ENCODE measurements at regions not wholly inside any gene's neighbourhood (a gene's known extent, or its start where the extent isn't known, plus 50 kb on each side); places are given as distances from the start of the nearest gene placed in this dataset.

DNA sequence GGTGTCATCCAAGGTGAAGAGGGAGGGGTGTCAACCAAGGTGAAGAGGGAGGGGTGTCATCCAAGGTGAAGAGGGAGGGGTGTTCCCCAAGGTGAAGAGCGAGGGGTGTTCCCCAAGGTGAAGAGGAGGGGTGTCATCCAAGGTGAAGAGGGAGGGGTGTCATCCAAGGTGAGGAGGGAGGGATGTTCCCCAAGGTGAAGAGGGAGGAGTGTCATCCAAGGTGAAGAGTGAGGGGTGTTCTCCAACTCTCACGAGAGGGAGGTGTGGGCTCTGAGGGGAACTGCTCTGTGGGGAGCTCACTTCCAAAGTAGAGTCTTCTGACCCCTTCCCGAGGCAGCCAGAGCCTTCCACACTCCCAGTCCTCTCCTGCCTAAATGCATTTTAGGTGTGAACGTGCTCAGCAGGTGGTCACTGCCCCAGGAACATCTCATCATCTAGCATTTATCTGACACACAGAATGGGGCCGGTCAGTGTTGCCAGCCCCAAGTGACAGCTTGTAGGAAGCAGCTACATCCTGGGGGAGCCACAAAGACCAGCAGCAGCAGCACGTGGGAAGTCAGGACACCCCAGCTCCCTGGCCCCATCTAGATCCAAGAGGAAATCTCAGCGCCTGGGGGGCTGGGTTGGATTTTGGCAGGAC lies 323.8 kb downstream of the GLRX3 start:
- TF ChIP-seq, protein P1, sequence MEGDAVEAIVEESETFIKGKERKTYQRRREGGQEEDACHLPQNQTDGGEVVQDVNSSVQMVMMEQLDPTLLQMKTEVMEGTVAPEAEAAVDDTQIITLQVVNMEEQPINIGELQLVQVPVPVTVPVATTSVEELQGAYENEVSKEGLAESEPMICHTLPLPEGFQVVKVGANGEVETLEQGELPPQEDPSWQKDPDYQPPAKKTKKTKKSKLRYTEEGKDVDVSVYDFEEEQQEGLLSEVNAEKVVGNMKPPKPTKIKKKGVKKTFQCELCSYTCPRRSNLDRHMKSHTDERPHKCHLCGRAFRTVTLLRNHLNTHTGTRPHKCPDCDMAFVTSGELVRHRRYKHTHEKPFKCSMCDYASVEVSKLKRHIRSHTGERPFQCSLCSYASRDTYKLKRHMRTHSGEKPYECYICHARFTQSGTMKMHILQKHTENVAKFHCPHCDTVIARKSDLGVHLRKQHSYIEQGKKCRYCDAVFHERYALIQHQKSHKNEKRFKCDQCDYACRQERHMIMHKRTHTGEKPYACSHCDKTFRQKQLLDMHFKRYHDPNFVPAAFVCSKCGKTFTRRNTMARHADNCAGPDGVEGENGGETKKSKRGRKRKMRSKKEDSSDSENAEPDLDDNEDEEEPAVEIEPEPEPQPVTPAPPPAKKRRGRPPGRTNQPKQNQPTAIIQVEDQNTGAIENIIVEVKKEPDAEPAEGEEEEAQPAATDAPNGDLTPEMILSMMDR (IDR thresholded peaks at IDR 0.05), result no peak
- no peak for TF ChIP-seq POLR2A (IDR thresholded peaks at IDR 0.05)

Data from right lobe of liver (tissue), 4 donors.